Caco-2 (cell line): ENCODE measurements at regions not wholly inside any gene's neighbourhood (a gene's known extent, or its start where the extent isn't known, plus 50 kb on each side); places are given as distances from the start of the nearest gene placed in this dataset.

Source experiments
- BruUV-seq: library from RNA; stranded (reverse); fragments of 400-500 nt; replicated peaks from 2 replicates; lab custom pipeline; 2021; lab: Mats Ljungman, UMichigan
- CTCF ChIA-PET: fragments of 300-600 bp; sonication (Branson Sonifier 250); formaldehyde crosslinking; loops from one replicate; lab custom pipeline; 2022; ENCODE audit warnings: antibody characterized with exemption; lab: Charles Lee
- POLR2A ChIA-PET: fragments of 300-600 bp; sonication (Branson Sonifier 250); formaldehyde crosslinking; loops from one replicate; lab custom pipeline; 2022; ENCODE audit warnings: antibody characterized with exemption; lab: Charles Lee
- DNase-seq, 2 experiments: peaks; one replicate each; pipeline versions ENCODE4 v3.0.0 to v3.0.0-alpha.2; 2020 to 2022
- H3K27me3 ChIP-seq: replicated peaks from 2 replicates; pipeline ENCODE4 v1.6.0; 2011; ENCODE audit warnings: low read length; ENCODE audit not compliant: control insufficient read depth, insufficient read depth
- H3K36me3 ChIP-seq: 2 replicates; pipeline ENCODE4 v1.5.1; 2011; ENCODE audit warnings: low read length; ENCODE audit not compliant: control insufficient read depth, insufficient read depth
- H3K4me1 ChIP-seq: fragments of 250-450 bp; sonication (Bioruptor Pico); 2 replicates; pipeline ENCODE4 v1.5.1; 2020; ENCODE audit warnings: mild to moderate bottlenecking
- H3K4me3 ChIP-seq: 2 replicates; pipeline ENCODE4 v1.5.1; 2011; ENCODE audit warnings: low read depth, mild to moderate bottlenecking, control low read depth, low read length
- H3K9me3 ChIP-seq: fragments of 250-450 bp; sonication (Bioruptor Pico); 2 replicates; pipeline ENCODE4 v1.5.1; 2020; ENCODE audit warnings: mild to moderate bottlenecking, moderate library complexity
- H3K27ac Mint-ChIP-seq: one replicate; pipeline ENCODE4 v1.8.0; 2022; ENCODE audit warnings: mixed read lengths; ENCODE audit not compliant: unreplicated experiment
- H3K27me3 Mint-ChIP-seq: one replicate; pipeline ENCODE4 v1.8.0; 2022; ENCODE audit warnings: mixed read lengths; ENCODE audit not compliant: insufficient read depth, unreplicated experiment
- H3K36me3 Mint-ChIP-seq: one replicate; pipeline ENCODE4 v1.8.0; 2022; ENCODE audit warnings: mild to moderate bottlenecking, mixed read lengths; ENCODE audit not compliant: insufficient read depth, unreplicated experiment
- H3K4me1 Mint-ChIP-seq: one replicate; pipeline ENCODE4 v1.8.0; 2022; ENCODE audit warnings: low read depth, mixed read lengths; ENCODE audit not compliant: unreplicated experiment
- H3K4me3 Mint-ChIP-seq: one replicate; pipeline ENCODE4 v1.8.0; 2022; ENCODE audit warnings: mild to moderate bottlenecking, moderate library complexity, mixed read lengths; ENCODE audit not compliant: unreplicated experiment
- H3K9me3 Mint-ChIP-seq: one replicate; pipeline ENCODE4 v1.8.0; 2022; ENCODE audit warnings: mixed read lengths; ENCODE audit not compliant: unreplicated experiment
- CTCF ChIP-seq, 2 experiments: fragments of 200-600 bp in 1 of 2; IDR thresholded peaks; 1 replicate in 1 of 2; 2 replicates in 1 of 2; pipeline versions ENCODE4 v1.5.1 to v1.8.0; 2011 to 2022; ENCODE audit warnings: antibody characterized with exemption in 1 of 2, control low read depth in 1 of 2, inconsistent platforms in 1 of 2, low read depth in 1 of 2, low read length in 1 of 2, mild to moderate bottlenecking in 1 of 2, moderate library complexity in 1 of 2; ENCODE audit not compliant: insufficient read depth in 1 of 2, severe bottlenecking in 1 of 2, unreplicated experiment in 1 of 2
- intact Hi-C: fragments of 100-400 bp; cut with micrococcal nuclease; formaldehyde crosslinking; loops from one replicate; pipeline ENCODE4 v1.10.0; 2022; ENCODE audit not compliant: unreplicated experiment

DNA sequence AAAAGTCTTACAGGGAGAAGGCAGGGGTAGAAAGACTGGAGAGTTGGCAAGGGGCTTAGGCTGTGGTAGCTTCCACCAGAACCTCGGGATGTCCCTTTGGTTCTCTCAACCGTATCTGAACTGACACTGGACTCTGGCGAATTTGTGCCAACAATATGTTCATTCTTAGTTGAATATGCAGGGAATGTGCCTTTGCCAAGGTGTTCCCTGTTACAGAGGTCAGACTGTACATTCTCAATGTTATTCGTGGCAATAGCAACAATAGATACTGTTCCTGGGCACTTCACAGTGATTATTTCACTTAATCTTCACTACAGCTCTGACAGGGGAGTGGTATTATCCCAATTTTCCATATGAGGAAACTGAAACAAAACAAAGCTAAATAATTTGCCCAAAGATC is 51.5 kb upstream of the RAB3GAP2 start:
- ChIA-PET CTCF (no interaction called here), POLR2A (no interaction called here)
- Mint-ChIP-seq H3K4me1 (no peaks in the 10 kb centered on the region), H3K27ac (no peak overlapping the region), H3K9me3 (no peaks in the 10 kb centered on the region), H3K36me3 (no peaks in the 10 kb centered on the region), H3K27me3 (peaks cover 24% of the 10 kb centered on the region), H3K4me3 (no peak overlapping the region)
- intact Hi-C loops = loop anchor here (5.0 kb wide), 1 partner anchor 106 kb away; no protein-coding TSS in a partner anchor
- TF ChIP-seq CTCF (IDR thresholded peaks at IDR 0.05; ENCODE audit: insufficient read depth in 1 of 2, low read depth in 1 of 2, low read length in 1 of 2, severe bottlenecking in 1 of 2, unreplicated experiment in 1 of 2) = no peak
- Histone ChIP-seq H3K27me3 (no peaks in the 10 kb centered on the region), H3K9me3 (no peaks in the 10 kb centered on the region), H3K4me3 (no peak overlapping the region), H3K36me3 (no peaks in the 10 kb centered on the region), H3K4me1 (no peaks in the 10 kb centered on the region)
- no TSS peak for BruUV-seq
- no peak for DNase-seq

DNA sequence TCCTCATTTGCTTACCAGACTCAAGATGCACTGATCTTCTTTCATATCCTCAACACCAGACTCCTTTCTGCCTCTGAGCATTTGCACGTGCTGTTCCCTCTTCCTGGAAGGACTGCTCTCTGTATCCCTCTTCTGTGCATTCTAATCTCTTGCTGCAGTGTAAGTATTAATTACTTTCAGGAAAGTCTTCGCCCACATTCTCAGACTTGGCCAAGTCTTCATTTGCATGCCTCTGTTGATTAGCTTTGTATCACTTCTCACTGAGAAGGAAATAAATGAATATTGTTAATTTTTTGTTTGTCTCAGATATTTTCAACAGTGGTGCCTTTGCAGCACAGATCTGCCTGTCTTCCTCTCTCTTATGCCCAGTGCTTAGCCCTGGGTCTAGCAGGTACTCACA is 50.3 kb upstream of the RAB3GAP2 start:
- H3K36me3 ChIP-seq = no peaks in the 10 kb centered on the region
- H3K27me3 ChIP-seq = no peaks in the 10 kb centered on the region
- no peak for DNase-seq
- no peaks in the 10 kb centered on the region for H3K4me1 ChIP-seq
- no peak overlapping the region for H3K4me3 ChIP-seq
- BruUV-seq = no TSS peak
- Mint-ChIP-seq H3K27me3 (peaks cover 17% of the 10 kb centered on the region), H3K36me3 (no peaks in the 10 kb centered on the region), H3K27ac (no peak overlapping the region), H3K9me3 (no peaks in the 10 kb centered on the region), H3K4me3 (no peak overlapping the region), H3K4me1 (no peaks in the 10 kb centered on the region)
- no peak for TF ChIP-seq CTCF (IDR thresholded peaks at IDR 0.05; ENCODE audit: insufficient read depth in 1 of 2, low read depth in 1 of 2, low read length in 1 of 2, severe bottlenecking in 1 of 2, unreplicated experiment in 1 of 2)
- intact Hi-C loops = loop anchor here (5.0 kb wide), 1 partner anchor 105 kb away; no protein-coding TSS in a partner anchor
- ChIA-PET POLR2A (no interaction called here), CTCF (no interaction called here)
- no peaks in the 10 kb centered on the region for H3K9me3 ChIP-seq
